ENCODE measurements at regions not wholly inside any gene's neighbourhood (a gene's known extent, or its start where the extent isn't known, plus 50 kb on each side); places are given as distances from the start of the nearest gene placed in this dataset.

- no peak overlapping the region for H3K4me3 ChIP-seq (ENCODE audit: control insufficient read depth, low read depth, low read length)
- no peak for TF ChIP-seq CTCF (conservative IDR thresholded peaks at IDR 0.05; ENCODE audit: control insufficient read depth, insufficient read depth, low read depth, low read length)
- DNase-seq (ENCODE audit: low read depth), result peak; percentile 77
Measured at GRCh38 chr1:78289603-78290002, 201.2 kb upstream of the PTGFR start.

- H3K4me3 ChIP-seq (ENCODE audit: control insufficient read depth, low read depth, low read length), result no peak overlapping the region
- TF ChIP-seq CTCF (conservative IDR thresholded peaks at IDR 0.05; ENCODE audit: control insufficient read depth, insufficient read depth, low read depth, low read length), result no peak
- DNase-seq (ENCODE audit: low read depth), result peak; percentile 92
Measured at GRCh38 chr1:78291418-78291817, 199.4 kb upstream of the PTGFR start.

- no peak overlapping the region for H3K4me3 ChIP-seq (ENCODE audit: control insufficient read depth, low read depth, low read length)
- no peak for DNase-seq (ENCODE audit: low read depth)
- TF ChIP-seq CTCF (conservative IDR thresholded peaks at IDR 0.05; ENCODE audit: control insufficient read depth, insufficient read depth, low read depth, low read length), result no peak
Measured at GRCh38 chr1:78291872-78292271, 198.9 kb upstream of the PTGFR start.

GRCh38 chr1:78292361-78292760, 198.4 kb upstream of the PTGFR start:
- no peak for TF ChIP-seq CTCF (conservative IDR thresholded peaks at IDR 0.05; ENCODE audit: control insufficient read depth, insufficient read depth, low read depth, low read length)
- DNase-seq (ENCODE audit: low read depth), result peak; percentile 93
- H3K4me3 ChIP-seq (ENCODE audit: control insufficient read depth, low read depth, low read length), result no peak overlapping the region

GRCh38 chr1:78297836-78298235, 192.9 kb upstream of the PTGFR start:
- TF ChIP-seq CTCF (conservative IDR thresholded peaks at IDR 0.05; ENCODE audit: control insufficient read depth, insufficient read depth, low read depth, low read length), result no peak
- H3K4me3 ChIP-seq (ENCODE audit: control insufficient read depth, low read depth, low read length), result no peak overlapping the region
- peak; percentile 69 for DNase-seq (ENCODE audit: low read depth)

GRCh38 chr1:78298349-78298748, 192.4 kb upstream of the PTGFR start:
- H3K4me3 ChIP-seq (ENCODE audit: control insufficient read depth, low read depth, low read length), result no peak overlapping the region
- no peak for TF ChIP-seq CTCF (conservative IDR thresholded peaks at IDR 0.05; ENCODE audit: control insufficient read depth, insufficient read depth, low read depth, low read length)
- DNase-seq (ENCODE audit: low read depth), result no peak

GRCh38 chr1:78301141-78301540, 189.6 kb upstream of the PTGFR start:
- no peak for DNase-seq (ENCODE audit: low read depth)
- no peak for TF ChIP-seq CTCF (conservative IDR thresholded peaks at IDR 0.05; ENCODE audit: control insufficient read depth, insufficient read depth, low read depth, low read length)
- H3K4me3 ChIP-seq (ENCODE audit: control insufficient read depth, low read depth, low read length), result no peak overlapping the region
